IMR-90 (cell line): ENCODE measurements at regions not wholly inside any gene's neighbourhood (a gene's known extent, or its start where the extent isn't known, plus 50 kb on each side); places are given as distances from the start of the nearest gene placed in this dataset.

Experiments used
- ATAC-seq: fragments of 200-7000 bp; cut with Tn5 transposase; 2 replicates; pipeline ENCODE4 v1.9.1; 2020; ENCODE audit warnings: low read depth, mild to moderate bottlenecking, moderate library complexity
- BruUV-seq: library from RNA; stranded (reverse); fragments of 400-500 nt; replicated peaks from 2 replicates; lab custom pipeline; 2021; lab: Mats Ljungman, UMichigan
- CTCF ChIA-PET: fragments of 300-600 bp; formaldehyde crosslinking; extraction: SDS; loops from one replicate; lab custom pipeline; 2021; ENCODE audit warnings: antibody characterized with exemption; lab: Yijun Ruan, JAX
- POLR2A ChIA-PET: fragments of 300-600 bp; sonication (Branson Sonifier 250); formaldehyde crosslinking; loops from one replicate; lab custom pipeline; 2022; ENCODE audit warnings: antibody characterized with exemption; ENCODE audit not compliant: unreplicated experiment; lab: Charles Lee
- DNase-seq: peaks from one replicate; pipeline ENCODE4 v3.0.0; 2013
- H2AFZ ChIP-seq: replicated peaks from 2 replicates; pipeline ENCODE3; 2013; ENCODE audit warnings: low read length, mild to moderate bottlenecking; ENCODE audit not compliant: poor library complexity
- H2AK5ac ChIP-seq: 2 replicates; pipeline ENCODE4 v1.6.1; 2013; ENCODE audit warnings: low read depth, low read length, inconsistent platforms
- H2AK9ac ChIP-seq: replicated peaks from 2 replicates; pipeline ENCODE3; 2013; ENCODE audit warnings: mild to moderate bottlenecking, low read depth, low read length, moderate library complexity; ENCODE audit not compliant: poor library complexity
- H2BK120ac ChIP-seq: 2 replicates; pipeline ENCODE4 v1.6.1; 2013; ENCODE audit warnings: low read depth, low read length, inconsistent platforms
- H2BK15ac ChIP-seq: 3 replicates; pipeline ENCODE4 v1.6.1; 2013; ENCODE audit warnings: low read depth, low read length, inconsistent platforms
- H2BK20ac ChIP-seq: 2 replicates; pipeline ENCODE4 v1.6.1; 2013; ENCODE audit warnings: low read depth, mild to moderate bottlenecking, inconsistent platforms, low read length, moderate library complexity
- H2BK5ac ChIP-seq: 2 replicates; pipeline ENCODE4 v1.6.1; 2013; ENCODE audit warnings: mild to moderate bottlenecking, low read depth, low read length, inconsistent platforms; ENCODE audit not compliant: poor library complexity, severe bottlenecking
- H3K14ac ChIP-seq: replicated peaks from 2 replicates; pipeline ENCODE4 v1.6.1; 2013; ENCODE audit warnings: low read depth, low read length, inconsistent platforms
- H3K18ac ChIP-seq: 2 replicates; pipeline ENCODE4 v1.6.1; 2013; ENCODE audit warnings: low read depth, low read length, control low read depth
- H3K23ac ChIP-seq: 2 replicates; pipeline ENCODE4 v1.6.1; 2013; ENCODE audit warnings: low read depth, low read length, inconsistent platforms
- H3K27ac ChIP-seq: 2 replicates; pipeline ENCODE4 v1.5.1; 2013; ENCODE audit warnings: mild to moderate bottlenecking, control low read depth, low read length; ENCODE audit not compliant: insufficient read depth
- H3K27me3 ChIP-seq: 2 replicates; pipeline ENCODE4 v1.6.1; 2013; ENCODE audit warnings: low read length; ENCODE audit not compliant: control insufficient read depth, insufficient read depth
- H3K36me3 ChIP-seq: 2 replicates; pipeline ENCODE4 v1.6.1; 2013; ENCODE audit warnings: low read length, mixed read lengths; ENCODE audit not compliant: control insufficient read depth, insufficient read depth
- H3K4ac ChIP-seq: 2 replicates; pipeline ENCODE4 v1.6.1; 2013; ENCODE audit warnings: low read depth, low read length, inconsistent platforms
- H3K4me1 ChIP-seq: 2 replicates; pipeline ENCODE4 v1.6.1; 2013; ENCODE audit warnings: low read length, mixed read lengths; ENCODE audit not compliant: control insufficient read depth, insufficient read depth
- H3K4me2 ChIP-seq: 2 replicates; pipeline ENCODE4 v1.6.1; 2013; ENCODE audit warnings: low read depth, mild to moderate bottlenecking, control low read depth, low read length, moderate library complexity
- H3K4me3 ChIP-seq: 2 replicates; pipeline ENCODE4 v1.5.1; 2013; ENCODE audit warnings: low read depth, mild to moderate bottlenecking, control low read depth, low read length, moderate library complexity; ENCODE audit not compliant: insufficient read depth
- H3K56ac ChIP-seq: 2 replicates; pipeline ENCODE4 v1.6.1; 2013; ENCODE audit warnings: low read length, inconsistent platforms; ENCODE audit not compliant: insufficient read depth; ENCODE audit errors: extremely low read depth
- H3K79me1 ChIP-seq, 2 experiments: 2 replicates each; pipeline ENCODE4 v1.6.1; 2013; ENCODE audit warnings: low read length in 2 of 2, inconsistent platforms in 1 of 2, low read depth in 1 of 2
- H3K9ac ChIP-seq: 2 replicates; pipeline ENCODE4 v1.6.1; 2013; ENCODE audit warnings: low read depth, low read length, control low read depth
- H3K9me1 ChIP-seq: 2 replicates; pipeline ENCODE4 v1.6.1; 2013; ENCODE audit warnings: low read length, inconsistent platforms; ENCODE audit not compliant: insufficient read depth
- H3K9me3 ChIP-seq: 2 replicates; pipeline ENCODE4 v1.6.1; 2013; ENCODE audit warnings: low read length; ENCODE audit not compliant: control insufficient read depth, insufficient read depth
- H4K20me1 ChIP-seq: 2 replicates; pipeline ENCODE4 v1.6.1; 2013; ENCODE audit warnings: low read length, inconsistent platforms; ENCODE audit not compliant: insufficient read depth
- H4K5ac ChIP-seq: 2 replicates; pipeline ENCODE4 v1.6.1; 2013; ENCODE audit warnings: mild to moderate bottlenecking, low read depth, low read length, control low read depth
- H4K8ac ChIP-seq, 2 experiments: 2 replicates each; pipeline ENCODE4 v1.6.1; 2013; ENCODE audit warnings: low read depth in 2 of 2, low read length in 2 of 2, control low read depth in 1 of 2, inconsistent platforms in 1 of 2
- H4K91ac ChIP-seq: 2 replicates; pipeline ENCODE4 v1.6.1; 2013; ENCODE audit warnings: low read depth, low read length, inconsistent platforms; ENCODE audit not compliant: insufficient read depth
- RAD21 ChIP-seq: IDR thresholded peaks from 2 replicates; pipeline ENCODE4 v1.6.1; 2012; ENCODE audit warnings: low read length, improper control_type of control experiment
- WGBS, 2 experiments: methylation state at CpG; one replicate each; pipeline versions ENCODE4 v1.1.5 to v1.1.7; 2013; ENCODE audit warnings: missing lambda C conversion rate in 2 of 2; ENCODE audit not compliant: insufficient read length in 1 of 2; ENCODE audit errors: extremely low coverage in 2 of 2; 5-methylcytosine and 5-hydroxymethylcytosine counted together
- dilution Hi-C: fragments of 300-500 bp; cut with HindIII; formaldehyde crosslinking; loops from one replicate; pipeline ENCODE4 v1.14.3; 2018; ENCODE audit warnings: low sequenced_read_pairs; ENCODE audit not compliant: unreplicated experiment
- in situ Hi-C: fragments of 300-500 bp; cut with MboI; formaldehyde crosslinking; loops from 3 replicates; pipeline ENCODE4 v1.14.3; 2019; ENCODE audit warnings: low sequenced_read_pairs, inconsistent platforms, mixed read lengths
- intact Hi-C: fragments of 100-400 bp; cut with micrococcal nuclease; formaldehyde crosslinking; loops from 2 replicates; pipeline ENCODE4 v1.10.0; 2022

DNA sequence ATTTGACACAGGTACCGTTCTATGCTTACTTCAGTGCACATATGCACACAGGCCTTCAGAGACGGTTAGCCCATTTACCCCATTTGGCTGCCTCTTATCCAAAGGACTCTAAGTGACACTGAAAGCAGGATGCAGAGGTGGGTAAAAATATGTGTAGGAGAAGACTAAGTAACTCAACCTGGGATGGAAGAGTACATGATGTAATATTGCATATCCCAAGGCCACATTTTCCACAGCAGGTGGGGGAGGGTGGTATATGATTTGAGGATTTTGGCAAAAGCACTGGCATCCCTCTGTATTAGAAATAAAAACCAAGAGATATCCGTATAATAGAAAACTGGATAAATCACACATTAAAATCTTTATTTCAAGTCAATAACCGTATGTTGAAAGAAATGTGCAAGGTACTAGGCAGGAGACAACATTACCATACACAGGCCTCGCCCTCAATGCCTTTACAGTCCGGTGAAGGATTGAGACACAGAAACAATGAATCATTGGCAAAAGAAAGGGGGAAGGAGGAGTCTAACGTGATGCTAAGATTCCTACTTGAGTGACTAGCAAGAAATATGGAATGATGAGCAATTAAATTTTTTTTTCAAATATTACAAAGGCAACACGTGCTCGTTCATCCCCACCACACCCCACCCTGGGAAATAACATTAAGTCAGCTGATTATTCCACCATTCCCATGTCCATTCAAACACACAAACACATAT lies 161.0 kb upstream of the RASGEF1B start:
- Histone ChIP-seq H3K9me1 (no peaks in the 10 kb centered on the region), H3K14ac (no peak overlapping the region), H2AFZ (no peak overlapping the region), H3K79me1 (no peaks in the 10 kb centered on the region), H3K9me3 (no peaks in the 10 kb centered on the region), H2BK5ac (no peak overlapping the region), H3K4me3 (no peak overlapping the region), H3K36me3 (no peaks in the 10 kb centered on the region), H2BK120ac (no peak overlapping the region), H2AK9ac (no peak overlapping the region), H3K9ac (no peak overlapping the region), H4K8ac (no peak overlapping the region), H3K27ac (no peak overlapping the region), H2BK15ac (no peak overlapping the region), H2AK5ac (no peak overlapping the region), H3K4me2 (no peak overlapping the region), H2BK20ac (no peak overlapping the region), H3K4ac (no peak overlapping the region), H4K20me1 (no peaks in the 10 kb centered on the region), H4K5ac (no peak overlapping the region), H3K23ac (no peak overlapping the region), H3K18ac (no peak overlapping the region), H3K4me1 (no peaks in the 10 kb centered on the region), H4K91ac (no peak overlapping the region), H3K27me3 (no peaks in the 10 kb centered on the region), H3K56ac (no peak overlapping the region)
- DNase-seq (no peak), ATAC-seq (no peak)
- POLR2A ChIA-PET: no interaction called here
- WGBS, 2 experiments: no CpG with 5 or more reads among the region's 9 CpGs
- intact Hi-C loops: no loop called here
- in situ Hi-C loops: no loop called here
- CTCF ChIA-PET: no interaction called here
- TF ChIP-seq RAD21: no peak
- dilution Hi-C loops: no loop called here
- BruUV-seq: no TSS peak
